Germinal center (tissue), 1 donor: ENCODE measurements at regions not wholly inside any gene's neighbourhood (a gene's known extent, or its start where the extent isn't known, plus 50 kb on each side); places are given as distances from the start of the nearest gene placed in this dataset.

Experiments
- DNase-seq: peaks from one replicate; pipeline ENCODE4 v3.0.0; 2012; ENCODE audit warnings: mixed read lengths, low spot score

DNA sequence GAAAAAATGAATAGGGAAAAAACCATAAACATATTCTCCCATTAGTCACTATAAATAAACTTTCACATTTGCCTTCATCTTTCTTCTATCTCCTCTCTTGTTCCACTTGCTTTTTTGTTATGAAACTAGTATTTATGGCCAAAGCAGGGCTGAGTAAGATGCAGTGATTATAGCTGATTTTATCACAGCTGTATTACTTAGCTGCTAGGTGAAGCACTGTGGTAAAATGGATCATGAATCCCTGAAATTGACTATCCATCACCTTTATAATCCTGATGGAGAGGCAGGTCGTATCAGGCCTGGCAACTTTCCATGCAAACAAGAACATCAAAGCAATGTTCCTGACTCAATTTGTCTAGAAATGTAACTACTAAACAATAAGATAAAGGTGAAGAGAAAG, 471.6 kb downstream of the TUSC7 start:
- DNase-seq = no peak

DNA sequence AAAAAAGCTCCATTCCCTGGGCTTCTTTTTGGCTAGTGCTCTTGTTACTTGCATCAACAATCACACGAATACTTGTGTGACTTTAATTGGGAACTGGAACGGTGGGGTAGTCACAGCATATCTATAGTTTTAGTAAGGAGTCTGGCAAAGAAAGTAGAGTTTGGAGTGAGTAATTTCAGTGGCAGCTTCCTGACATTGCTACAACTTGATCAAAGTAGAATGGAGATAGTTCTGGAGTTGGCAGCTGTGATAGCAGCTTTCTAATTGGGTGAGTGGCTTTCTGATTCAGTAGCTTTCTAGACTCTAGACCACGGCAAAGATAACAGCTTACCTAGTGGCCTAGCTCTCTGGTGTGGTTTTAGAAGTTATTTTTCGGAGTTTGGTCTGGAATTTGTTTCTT, 475.0 kb downstream of the TUSC7 start:
- no peak for DNase-seq

DNA sequence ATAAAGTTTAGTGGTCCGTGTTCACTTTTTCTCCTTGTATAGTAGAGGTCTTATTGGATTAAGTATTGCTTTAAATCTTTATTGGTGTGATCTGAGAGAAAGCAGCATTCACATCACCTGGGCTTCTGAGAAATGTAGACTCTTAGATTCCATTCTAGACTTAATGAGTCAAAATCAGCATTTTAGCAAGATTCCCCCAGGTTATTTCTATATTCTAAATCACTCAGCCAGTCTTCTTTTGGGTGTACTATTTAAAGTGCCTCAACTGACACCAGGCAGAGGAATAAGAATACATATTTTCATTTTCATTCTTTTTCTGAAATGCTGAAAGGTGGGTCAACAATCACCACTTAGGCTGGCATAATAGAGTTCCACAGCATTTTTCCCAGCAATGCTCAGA, 481.7 kb downstream of the TUSC7 start:
- DNase-seq = no peak

DNA sequence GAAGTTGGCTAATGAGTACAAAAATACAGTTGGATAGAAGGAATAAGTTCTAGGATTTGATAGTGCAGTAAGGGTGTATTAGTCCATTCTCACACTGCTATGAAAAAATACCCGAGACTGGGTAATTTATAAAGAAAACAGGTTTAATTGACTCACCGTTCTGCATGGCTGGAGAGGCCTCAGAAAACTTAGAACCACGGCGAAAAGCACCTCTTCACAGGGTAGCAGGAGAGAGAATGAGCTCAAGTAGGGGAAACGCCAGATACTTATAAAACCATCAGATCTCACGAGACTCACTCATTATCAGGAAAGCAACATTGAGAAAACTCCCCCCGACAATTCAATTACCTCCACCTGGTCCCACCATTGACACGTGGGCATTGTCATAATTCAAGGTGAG, 483.3 kb downstream of the TUSC7 start:
- no peak for DNase-seq

DNA sequence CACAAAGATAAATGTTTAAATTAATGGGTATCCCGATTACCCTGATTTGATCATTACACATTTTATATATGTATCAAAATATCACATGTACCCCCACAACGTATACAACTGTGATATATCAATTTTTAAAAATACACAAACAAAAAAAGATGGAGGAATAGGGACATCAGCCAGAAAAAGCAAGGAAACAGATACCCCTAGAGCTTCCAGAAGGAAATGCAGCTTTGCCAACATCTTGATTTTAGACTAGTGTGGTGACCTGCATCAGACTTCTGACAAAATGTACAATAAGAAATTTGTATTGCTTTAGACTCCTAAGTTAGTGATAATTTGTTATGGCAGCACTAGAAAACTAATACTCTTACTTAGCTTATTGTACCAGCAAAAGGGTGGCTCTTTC, 483.8 kb downstream of the TUSC7 start:
- no peak for DNase-seq

DNA sequence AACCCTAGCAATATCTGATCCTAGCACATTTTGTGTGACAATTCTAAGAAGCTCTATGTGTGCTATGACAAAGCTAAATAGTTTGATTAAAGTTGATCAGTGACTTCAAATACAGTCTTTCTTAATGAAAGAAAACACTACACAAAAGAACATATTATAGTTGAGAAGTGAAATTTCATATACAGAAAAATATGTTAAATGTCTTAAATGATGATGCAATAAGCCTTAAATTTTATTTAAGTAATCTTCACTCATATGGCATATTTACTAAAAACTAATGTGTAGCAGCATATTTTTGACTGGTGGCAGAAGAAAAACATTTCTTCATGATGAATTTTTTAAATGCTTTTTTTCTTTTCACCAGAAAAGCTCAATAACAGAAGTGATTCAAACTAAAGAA, 485.5 kb downstream of the TUSC7 start:
- DNase-seq = no peak

DNA sequence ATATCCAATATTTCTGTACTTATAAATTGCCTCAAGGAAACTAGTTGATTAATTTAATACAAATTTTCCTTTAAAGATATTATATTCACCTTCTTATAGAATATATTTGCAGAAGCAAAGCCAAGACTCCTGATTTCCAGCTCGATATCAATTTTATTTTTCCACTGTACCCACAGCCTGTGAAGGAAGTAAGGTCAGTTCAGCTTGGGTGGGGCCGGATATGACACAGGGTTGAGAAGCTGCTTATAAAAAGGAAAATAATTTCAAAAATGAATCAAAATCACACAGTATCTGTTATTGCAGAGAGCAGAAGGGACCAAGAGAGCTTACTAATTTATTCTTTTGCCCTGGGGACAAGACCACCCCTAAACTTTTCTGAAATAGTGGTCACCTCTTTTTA, 491.4 kb downstream of the TUSC7 start:
- DNase-seq = no peak

DNA sequence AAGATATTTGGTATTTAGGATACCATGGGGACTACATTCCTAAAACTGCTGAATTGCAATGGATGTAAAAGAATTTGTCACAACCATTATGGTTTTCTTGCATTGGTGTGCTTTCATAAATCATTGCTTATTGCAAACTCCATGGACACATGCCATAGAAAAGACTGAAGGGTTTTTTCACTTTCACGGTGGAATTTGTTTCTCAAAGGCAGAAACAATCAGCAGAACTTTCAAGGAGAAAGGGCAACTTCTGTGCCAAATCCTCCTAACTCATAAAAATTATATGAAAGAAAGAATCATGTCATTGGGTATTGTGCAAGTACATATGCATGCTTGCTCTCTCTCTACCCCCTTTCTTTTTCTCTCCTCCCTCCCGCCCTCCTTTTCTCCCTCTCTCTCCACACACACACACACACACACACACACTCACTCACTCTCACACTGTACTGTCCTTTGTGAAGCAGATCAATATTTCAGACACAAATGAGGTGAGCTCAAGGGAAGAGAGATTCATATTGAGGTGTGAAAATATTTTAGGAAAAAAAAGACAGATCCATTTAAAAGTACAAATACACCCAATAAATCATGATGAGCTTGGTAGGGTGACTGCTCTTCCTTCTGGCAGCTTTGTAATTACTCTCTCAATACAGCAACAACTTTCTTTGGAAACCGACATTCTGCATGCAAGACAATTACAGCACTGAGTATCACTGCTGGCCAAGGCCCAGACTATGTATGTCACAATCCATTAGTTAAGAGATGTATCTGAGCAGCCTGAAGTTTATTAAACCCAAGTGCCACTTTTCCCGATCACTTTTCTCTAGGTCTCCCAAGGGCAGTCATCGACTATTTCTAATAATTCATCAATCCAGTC, 492.6 kb downstream of the TUSC7 start:
- DNase-seq = no peak

DNA sequence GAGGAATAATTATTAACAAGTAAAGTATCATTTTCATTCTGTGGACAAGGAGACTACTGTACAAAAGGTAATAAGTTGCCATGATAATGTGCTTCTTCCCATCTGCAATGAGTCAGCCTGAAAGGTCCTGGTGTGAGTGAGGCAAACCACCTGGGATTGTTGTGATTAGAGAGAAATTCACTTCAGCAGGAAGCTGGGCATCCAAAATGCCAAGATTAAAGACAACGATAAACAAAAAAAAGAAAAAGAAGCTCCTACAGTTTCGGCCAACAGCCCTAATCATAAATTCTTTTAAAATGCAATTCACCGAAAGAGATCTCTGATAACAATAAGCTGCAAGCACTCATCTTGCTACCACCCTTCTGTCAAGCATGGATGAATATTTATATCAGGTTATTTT, 507.8 kb downstream of the TUSC7 start:
- no peak for DNase-seq

DNA sequence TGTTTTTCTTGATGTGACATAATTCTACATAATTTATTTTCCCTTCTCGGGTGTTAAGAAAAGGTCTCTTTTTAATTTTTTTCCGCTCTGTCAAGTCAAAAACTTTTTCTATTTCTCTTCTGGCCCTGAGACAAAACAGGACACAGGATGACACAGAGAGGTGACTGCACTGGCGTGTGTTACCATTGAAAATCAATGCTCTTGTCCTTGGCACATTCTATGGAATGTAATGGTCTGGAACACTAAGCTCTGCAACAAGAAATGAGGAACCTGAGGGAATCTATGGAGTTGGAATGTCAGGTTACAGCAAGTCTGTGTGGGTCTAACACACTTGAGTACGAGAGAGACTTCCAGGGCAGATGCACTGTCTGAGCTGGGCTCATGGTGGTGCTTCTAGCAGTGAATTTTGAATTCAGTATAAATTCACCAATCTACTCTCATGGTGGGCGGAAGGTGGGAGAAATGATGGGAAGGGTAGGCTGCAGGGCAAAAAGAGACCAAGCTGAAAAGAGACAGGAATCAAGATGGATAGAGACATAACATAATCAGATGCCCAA, 508.3 kb downstream of the TUSC7 start:
- no peak for DNase-seq

DNA sequence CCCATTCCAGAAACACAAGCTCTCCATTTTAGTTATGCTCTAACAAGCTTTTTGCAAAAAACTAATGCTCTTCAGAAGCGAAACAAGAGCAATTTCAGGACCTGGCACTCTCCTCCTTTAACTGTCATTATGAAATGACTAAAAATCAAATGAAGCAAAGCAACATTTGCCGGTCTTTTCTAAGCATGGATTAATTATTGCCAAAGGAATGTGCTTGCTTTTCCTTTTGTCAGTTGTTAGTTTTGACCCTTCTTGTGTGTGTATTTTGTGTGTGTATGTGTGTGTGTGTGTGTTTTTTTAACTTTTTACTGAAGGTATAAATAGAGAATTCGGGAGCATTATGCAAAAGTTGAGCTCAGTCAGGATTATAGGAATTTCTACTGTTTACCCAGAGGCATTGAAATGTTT, 509.1 kb downstream of the TUSC7 start:
- no peak for DNase-seq

DNA sequence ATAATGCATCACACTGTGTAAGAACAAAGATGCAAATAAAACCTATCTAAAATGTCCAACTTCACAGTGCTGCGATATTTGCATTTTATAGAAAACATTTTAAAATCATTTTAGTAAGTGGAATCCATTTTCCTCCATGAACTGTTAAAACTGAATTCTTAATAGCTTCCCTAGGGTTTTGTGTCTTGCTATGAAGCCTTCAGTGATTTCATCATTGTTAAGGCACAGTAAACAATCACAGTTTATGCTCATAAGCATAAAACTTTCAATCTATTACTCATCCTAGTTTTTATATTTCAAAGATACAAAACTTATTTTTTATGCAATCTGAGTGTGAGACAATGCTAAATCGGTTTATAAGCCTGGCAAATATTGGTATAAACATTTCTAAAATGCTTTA, 509.7 kb downstream of the TUSC7 start:
- DNase-seq = no peak

DNA sequence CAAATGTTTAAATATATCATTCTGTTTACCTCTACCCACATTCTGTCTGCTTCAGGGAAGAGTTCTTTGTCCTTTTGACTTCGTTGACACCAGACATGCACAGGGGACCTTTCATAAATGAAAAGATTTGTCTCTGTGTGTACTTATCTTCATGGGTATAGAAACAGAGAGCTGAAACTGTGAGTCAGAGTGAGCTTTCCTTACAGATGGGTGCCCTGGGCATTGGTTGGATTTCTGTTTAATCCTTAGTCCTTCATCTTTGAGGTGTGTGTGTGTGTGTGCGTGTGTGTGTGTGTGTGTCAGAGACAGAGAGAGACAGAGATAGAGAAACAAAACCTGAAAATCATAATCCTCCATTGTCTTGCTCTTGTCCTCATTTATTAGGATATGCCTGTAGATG, 517.4 kb downstream of the TUSC7 start:
- DNase-seq = no peak

DNA sequence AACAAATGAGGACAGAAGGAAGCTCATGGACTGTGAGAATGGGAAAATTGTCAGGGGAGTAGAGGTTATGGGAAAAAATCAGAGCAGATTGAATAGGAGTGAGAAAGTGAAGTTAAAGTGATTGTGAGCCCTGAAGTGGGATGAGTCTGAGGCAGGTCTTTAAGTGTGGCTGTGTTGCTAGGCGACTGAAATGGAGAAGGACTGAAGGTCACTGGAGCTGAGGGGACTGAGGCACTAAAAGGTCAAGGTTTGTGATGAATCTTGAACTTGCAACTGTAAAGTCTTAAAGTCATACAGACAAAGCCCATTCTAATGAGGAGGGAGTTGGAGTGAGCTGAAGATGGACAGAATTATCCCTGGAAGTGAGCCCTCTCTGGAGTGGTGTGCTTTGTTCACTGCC, 518.9 kb downstream of the TUSC7 start:
- DNase-seq = no peak

DNA sequence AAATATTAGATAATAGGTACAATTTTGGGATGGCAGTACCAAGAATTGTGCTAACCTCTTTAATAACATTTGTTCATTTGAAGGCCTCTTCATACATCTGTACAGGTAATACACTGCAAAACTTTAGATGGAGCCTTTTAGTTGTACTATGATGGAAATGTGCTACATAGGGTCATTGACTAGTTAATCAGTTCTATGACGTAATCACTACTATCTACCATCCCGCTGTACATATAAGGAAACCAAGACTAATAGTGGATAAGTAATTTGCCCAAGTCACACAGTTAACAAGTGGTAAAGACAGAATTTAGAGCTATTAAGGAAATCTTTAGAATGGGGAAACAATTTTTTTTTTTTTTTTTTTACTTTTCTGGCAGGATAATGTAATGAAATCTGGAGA, 521.3 kb downstream of the TUSC7 start:
- DNase-seq = no peak

DNA sequence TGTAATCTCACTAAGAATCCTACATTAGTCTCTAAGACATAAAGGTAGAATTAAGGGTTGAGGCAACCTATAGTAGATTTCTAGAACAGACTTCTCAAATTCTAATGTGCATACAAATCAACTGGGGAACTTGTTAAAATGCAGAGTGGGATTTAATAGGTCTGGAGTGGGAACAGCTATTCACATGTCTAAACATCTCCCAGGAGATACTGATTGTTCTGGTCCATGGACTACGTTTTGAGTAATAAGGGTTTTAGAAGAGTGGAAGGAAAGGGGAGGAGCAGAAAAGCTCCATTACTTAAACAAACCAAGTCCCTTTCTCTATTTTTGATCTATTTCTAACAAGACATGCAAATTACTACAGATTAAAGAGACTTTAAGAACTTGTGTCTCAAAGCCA, 524.8 kb downstream of the TUSC7 start:
- no peak for DNase-seq

DNA sequence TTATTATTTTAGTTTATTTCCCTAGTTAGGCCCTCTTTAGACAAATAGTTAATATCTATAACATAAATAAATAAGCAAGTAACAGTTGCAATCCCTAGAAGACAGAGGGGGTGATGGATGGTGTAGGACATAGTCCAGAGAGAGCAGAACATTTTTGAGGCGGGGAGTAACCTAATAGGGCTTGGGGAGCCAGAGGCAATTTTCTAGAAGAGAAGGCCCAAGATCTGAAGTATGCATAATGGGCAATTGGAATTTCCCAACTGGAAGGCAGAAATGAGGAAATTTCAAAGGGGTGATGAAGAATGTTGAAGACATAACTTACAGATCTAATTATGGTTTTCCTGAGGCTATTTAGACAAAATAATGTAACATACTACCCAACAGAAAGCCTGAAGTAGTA, 525.7 kb downstream of the TUSC7 start:
- DNase-seq = no peak

DNA sequence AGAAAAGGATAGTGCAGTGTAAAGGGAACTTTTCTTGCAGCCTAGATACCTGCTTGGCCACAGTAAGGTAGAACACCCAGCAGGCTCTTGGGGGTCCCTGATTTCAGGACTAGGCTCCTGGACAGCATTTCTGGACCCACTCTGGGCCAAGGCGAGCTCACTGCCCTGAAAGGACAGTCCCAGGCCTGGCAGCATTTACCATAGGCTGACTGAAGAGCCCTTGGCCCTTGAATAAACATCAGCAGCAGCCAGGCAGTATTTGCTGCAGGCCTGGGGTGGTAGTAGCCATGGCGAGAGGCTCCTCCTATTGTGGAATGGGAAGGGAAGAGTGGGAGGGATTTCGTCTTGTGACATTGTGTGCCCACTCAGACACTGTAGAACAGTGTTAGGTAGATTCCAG, 529.2 kb downstream of the TUSC7 start:
- no peak for DNase-seq

DNA sequence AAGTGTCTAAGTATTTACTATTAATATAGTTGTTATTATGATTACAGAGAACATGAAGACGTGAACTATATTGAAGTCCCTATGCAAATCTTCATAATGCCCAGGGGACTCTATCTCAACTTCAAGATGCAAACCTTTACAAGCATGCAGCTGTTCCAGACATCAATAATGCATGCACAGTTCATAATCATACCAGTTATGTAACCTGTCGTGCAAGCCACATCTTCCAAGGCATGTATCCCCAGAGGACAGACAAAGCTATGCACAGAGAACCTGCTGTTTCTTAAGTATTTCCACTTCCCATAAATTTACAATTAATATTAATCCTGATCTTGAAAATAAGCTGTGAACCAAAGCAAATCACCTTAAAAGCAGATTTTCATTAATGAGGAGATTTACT, 534.1 kb downstream of the TUSC7 start:
- DNase-seq = peak; percentile 17

DNA sequence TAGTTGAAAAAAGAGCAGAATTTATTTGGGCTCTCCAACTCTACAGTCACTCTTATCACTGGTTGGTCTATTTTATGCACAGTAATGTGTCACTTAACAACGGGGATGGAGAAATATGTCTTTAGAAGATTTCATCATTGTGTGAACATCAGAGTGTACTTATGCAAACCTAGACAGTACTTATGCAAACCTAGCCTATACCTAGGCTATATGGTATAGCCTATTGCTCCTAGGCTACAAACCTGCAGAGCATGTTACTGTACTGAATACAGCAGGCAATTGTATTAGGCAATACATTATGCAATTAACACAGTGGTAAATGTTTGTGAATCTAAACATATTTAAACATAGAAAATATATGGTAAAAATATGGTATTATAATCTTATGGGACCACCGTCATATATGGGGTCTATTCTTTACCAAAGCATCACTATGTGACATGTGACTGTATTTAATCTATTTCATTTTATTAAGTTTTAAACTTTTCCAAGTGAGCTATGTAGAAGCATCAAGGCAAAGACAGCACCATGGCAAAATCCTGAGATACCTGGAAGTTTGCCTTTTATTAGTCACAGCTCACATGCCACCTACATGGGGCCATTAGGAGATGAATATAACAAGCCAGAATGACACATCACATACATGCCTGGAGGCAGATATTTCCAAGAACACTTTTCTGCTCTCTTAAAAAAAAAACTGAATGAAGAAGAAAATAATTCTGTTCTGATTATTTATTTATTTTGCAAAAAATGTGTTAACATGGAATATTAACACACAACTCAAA, 537.4 kb downstream of the TUSC7 start:
- no peak for DNase-seq

DNA sequence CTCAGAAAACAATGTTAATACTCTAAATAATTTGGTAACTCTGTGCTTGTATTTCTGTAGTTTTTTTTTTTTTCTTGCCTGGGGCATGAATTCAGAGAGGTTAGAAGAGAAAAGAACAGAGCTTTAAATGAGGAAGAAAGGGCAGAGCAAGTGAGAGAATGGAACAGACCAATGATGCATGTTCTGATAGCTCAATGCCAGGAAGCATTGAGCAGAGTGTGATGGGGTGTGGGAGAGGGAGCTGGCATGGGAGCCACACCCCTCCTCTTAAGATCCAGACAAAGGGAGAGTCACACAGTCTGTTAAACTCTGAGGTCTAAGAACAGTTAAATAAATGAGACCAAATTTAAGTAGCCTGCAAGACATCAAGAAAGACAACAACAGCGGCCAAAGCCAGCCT, 538.6 kb downstream of the TUSC7 start:
- no peak for DNase-seq

DNA sequence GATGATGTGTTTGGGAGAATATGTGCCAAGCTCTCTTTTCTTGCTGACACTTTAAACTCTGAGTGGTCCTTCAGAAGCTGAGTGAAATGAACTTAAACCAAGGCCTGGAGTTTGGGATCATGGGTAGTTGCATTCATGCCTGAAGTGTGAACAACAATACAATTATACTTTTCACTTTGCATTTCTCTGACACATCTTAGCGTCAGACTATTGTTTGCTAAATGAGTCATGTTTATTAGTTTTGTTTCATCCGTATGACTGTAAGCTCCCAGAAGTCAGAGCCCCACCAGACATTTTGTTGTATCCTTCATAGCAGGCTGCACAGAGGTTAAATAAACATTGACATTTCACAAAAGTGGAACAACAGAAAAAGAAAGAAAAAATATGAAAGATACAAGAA, 542.6 kb downstream of the TUSC7 start:
- DNase-seq = no peak

DNA sequence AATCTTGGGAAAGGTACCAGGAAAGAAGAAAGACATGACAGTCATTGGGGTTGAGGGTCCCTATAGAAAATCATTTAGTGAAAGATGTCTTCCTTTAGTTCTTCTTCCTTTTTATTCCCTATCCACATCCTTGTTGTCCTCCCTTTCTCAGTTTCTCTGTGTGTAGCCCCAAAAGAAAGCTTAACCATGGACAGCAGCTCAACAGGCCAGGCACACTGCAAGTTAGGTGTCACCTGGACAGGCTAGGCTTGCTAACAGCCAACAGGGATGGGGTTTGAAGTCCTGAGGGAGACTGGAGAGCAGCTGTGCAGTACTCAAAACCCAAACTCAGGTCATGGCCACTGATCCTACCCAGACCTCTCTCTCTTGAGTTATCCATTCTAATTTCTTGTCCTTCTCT, 543.1 kb downstream of the TUSC7 start:
- DNase-seq = no peak
